ENCODE measurements at regions not wholly inside any gene's neighbourhood (a gene's known extent, or its start where the extent isn't known, plus 50 kb on each side); places are given as distances from the start of the nearest gene placed in this dataset.
"Not testable (repeated sequence)": the region's sequence is repeated elsewhere in the genome, so short reads cannot be mapped to it uniquely, and the experiment has no call there.

- FAIRE-seq, result no peak
- TF ChIP-seq POLR2A (IDR thresholded peaks at IDR 0.05; ENCODE audit: low read depth, low read length), result no peak
- DNase-seq (ENCODE audit: insufficient read length), result no peak
Observed at GRCh38 chr5:116862632-116863455, 288.2 kb upstream of the SEMA6A start.

- FAIRE-seq, result peak; percentile 53
- TF ChIP-seq TAF1 (IDR thresholded peaks at IDR 0.05; ENCODE audit: borderline replicate concordance, low read depth, low read length) (no peak), POLR2AphosphoS5 (IDR thresholded peaks at IDR 0.05; ENCODE audit: low read depth, low read length) (no peak), POLR2A (IDR thresholded peaks at IDR 0.05; ENCODE audit: low read depth, low read length) (no peak)
- no peak for DNase-seq (ENCODE audit: insufficient read length)
Observed at GRCh38 chr5:116861666-116862065, 287.0 kb upstream of the SEMA6A start.

- no peak for TF ChIP-seq POLR2AphosphoS5 (IDR thresholded peaks at IDR 0.05; ENCODE audit: low read depth, low read length)
- TF ChIP-seq TAF1 (IDR thresholded peaks at IDR 0.05; ENCODE audit: borderline replicate concordance, low read depth, low read length), result no peak
- no peak for TF ChIP-seq POLR2A (IDR thresholded peaks at IDR 0.05; ENCODE audit: low read depth, low read length)
- DNase-seq (ENCODE audit: insufficient read length) (no peak), FAIRE-seq (no peak)
Observed at GRCh38 chr5:116861097-116861496, 286.5 kb upstream of the SEMA6A start.

- DNase-seq (ENCODE audit: insufficient read length), result no peak
- no peak for FAIRE-seq
- TF ChIP-seq TAF1 (IDR thresholded peaks at IDR 0.05; ENCODE audit: borderline replicate concordance, low read depth, low read length), result no peak
Observed at GRCh38 chr5:116859666-116860320, 285.2 kb upstream of the SEMA6A start.

- DNase-seq (ENCODE audit: insufficient read length) (no peak), FAIRE-seq (peak; percentile 46)
- TF ChIP-seq TAF1 (IDR thresholded peaks at IDR 0.05; ENCODE audit: borderline replicate concordance, low read depth, low read length) (no peak), POLR2AphosphoS5 (IDR thresholded peaks at IDR 0.05; ENCODE audit: low read depth, low read length) (no peak), POLR2A (IDR thresholded peaks at IDR 0.05; ENCODE audit: low read depth, low read length) (no peak)
Observed at GRCh38 chr5:116858705-116859333, 284.2 kb upstream of the SEMA6A start.

- FAIRE-seq; DNase-seq (ENCODE audit: insufficient read length): not testable (repeated sequence)
Observed at GRCh38 chr5:116858020-116858419, 283.4 kb upstream of the SEMA6A start.

GRCh38 chr5:116856271-116856670, 281.6 kb upstream of the SEMA6A start:
- FAIRE-seq (no peak), DNase-seq (ENCODE audit: insufficient read length) (no peak)
- TF ChIP-seq POLR2AphosphoS5 (IDR thresholded peaks at IDR 0.05; ENCODE audit: low read depth, low read length), result no peak
- no peak for TF ChIP-seq TAF1 (IDR thresholded peaks at IDR 0.05; ENCODE audit: borderline replicate concordance, low read depth, low read length)
- no peak for TF ChIP-seq POLR2A (IDR thresholded peaks at IDR 0.05; ENCODE audit: low read depth, low read length)

- TF ChIP-seq POLR2A (IDR thresholded peaks at IDR 0.05; ENCODE audit: low read depth, low read length), result no peak
- no peak for TF ChIP-seq POLR2AphosphoS5 (IDR thresholded peaks at IDR 0.05; ENCODE audit: low read depth, low read length)
- TF ChIP-seq TAF1 (IDR thresholded peaks at IDR 0.05; ENCODE audit: borderline replicate concordance, low read depth, low read length), result no peak
- DNase-seq (ENCODE audit: insufficient read length) (no peak), FAIRE-seq (no peak)
Observed at GRCh38 chr5:116853992-116854391, 279.4 kb upstream of the SEMA6A start.

GRCh38 chr5:116848954-116849581, 274.4 kb upstream of the SEMA6A start:
- DNase-seq (ENCODE audit: insufficient read length) (no peak), FAIRE-seq (peak; percentile 42)
- no peak for TF ChIP-seq POLR2AphosphoS5 (IDR thresholded peaks at IDR 0.05; ENCODE audit: low read depth, low read length)
- TF ChIP-seq TAF1 (IDR thresholded peaks at IDR 0.05; ENCODE audit: borderline replicate concordance, low read depth, low read length), result no peak
- TF ChIP-seq POLR2A (IDR thresholded peaks at IDR 0.05; ENCODE audit: low read depth, low read length), result no peak

- FAIRE-seq (no peak), DNase-seq (ENCODE audit: insufficient read length) (no peak)
- no peak for TF ChIP-seq POLR2A (IDR thresholded peaks at IDR 0.05; ENCODE audit: low read depth, low read length)
- TF ChIP-seq POLR2AphosphoS5 (IDR thresholded peaks at IDR 0.05; ENCODE audit: low read depth, low read length), result no peak
- TF ChIP-seq TAF1 (IDR thresholded peaks at IDR 0.05; ENCODE audit: borderline replicate concordance, low read depth, low read length), result no peak
Observed at GRCh38 chr5:116847960-116848359, 273.3 kb upstream of the SEMA6A start.

GRCh38 chr5:116844015-116844414, 269.4 kb upstream of the SEMA6A start:
- DNase-seq (ENCODE audit: insufficient read length) (no peak), FAIRE-seq (no peak)
- TF ChIP-seq TAF1 (IDR thresholded peaks at IDR 0.05; ENCODE audit: borderline replicate concordance, low read depth, low read length) (no peak), POLR2A (IDR thresholded peaks at IDR 0.05; ENCODE audit: low read depth, low read length) (no peak), POLR2AphosphoS5 (IDR thresholded peaks at IDR 0.05; ENCODE audit: low read depth, low read length) (no peak)

GRCh38 chr5:116842514-116842961, 267.9 kb upstream of the SEMA6A start:
- DNase-seq (ENCODE audit: insufficient read length) (no peak), FAIRE-seq (no peak)
- TF ChIP-seq POLR2A (IDR thresholded peaks at IDR 0.05; ENCODE audit: low read depth, low read length) (no peak), POLR2AphosphoS5 (IDR thresholded peaks at IDR 0.05; ENCODE audit: low read depth, low read length) (no peak), TAF1 (IDR thresholded peaks at IDR 0.05; ENCODE audit: borderline replicate concordance, low read depth, low read length) (no peak)

Data from GM12892 (cell line).